HepG2 (cell line): ENCODE measurements at regions not wholly inside any gene's neighbourhood (a gene's known extent, or its start where the extent isn't known, plus 50 kb on each side); places are given as distances from the start of the nearest gene placed in this dataset.
A peak's percentile ranks its signal among the peaks of the same experiment; 100 is the strongest.

Source experiments
- ADNP ChIP-seq: sonication (generic); formaldehyde crosslinking; IDR thresholded peaks from 2 replicates; pipeline ENCODE4 v1.4.0; 2020; ENCODE audit warnings: missing genetic modification reagents
- BRCA1 ChIP-seq: sonication (generic); formaldehyde crosslinking; IDR thresholded peaks from 2 replicates; pipeline ENCODE4 v1.4.0; 2020; ENCODE audit warnings: missing genetic modification reagents
- BRD4 ChIP-seq: sonication (generic); formaldehyde crosslinking; IDR thresholded peaks from 2 replicates; pipeline ENCODE4 v1.4.0; 2020; ENCODE audit warnings: missing genetic modification reagents
- CBX2 ChIP-seq, 2 experiments: fragments of 200-600 bp in 1 of 2; sonication (generic); formaldehyde crosslinking in 1 of 2; IDR thresholded peaks; 2 replicates each; pipeline versions ENCODE4 v1.7.0 to v1.8.1; 2018 to 2022; ENCODE audit warnings: low read depth in 2 of 2, low read length in 1 of 2, mild to moderate bottlenecking in 1 of 2, missing genetic modification reagents in 1 of 2
- ELF3 ChIP-seq: IDR thresholded peaks from 2 replicates; pipeline ENCODE4 v1.6.1; 2016; ENCODE audit warnings: missing genetic modification reagents, missing compliant biosample characterization
- KAT8 ChIP-seq: IDR thresholded peaks from 2 replicates; pipeline ENCODE4 v1.6.1; 2016; ENCODE audit warnings: missing genetic modification reagents, missing compliant biosample characterization
- MED13 ChIP-seq: sonication (generic); formaldehyde crosslinking; IDR thresholded peaks from 2 replicates; pipeline ENCODE4 v1.5.0; 2020; ENCODE audit warnings: missing genetic modification reagents
- NFE2L1 ChIP-seq: sonication (generic); formaldehyde crosslinking; IDR thresholded peaks from 2 replicates; pipeline ENCODE4 v1.4.0; 2020; ENCODE audit warnings: missing genetic modification reagents, mild to moderate bottlenecking, borderline replicate concordance
- NR2F1 ChIP-seq, 2 experiments: fragments of 450-650 bp in 1 of 2; formaldehyde crosslinking in 1 of 2; IDR thresholded peaks; 2 replicates each; pipeline versions ENCODE4 v1.5.0 to v1.6.1; 2016 to 2020; ENCODE audit warnings: mild to moderate bottlenecking in 1 of 2, missing compliant biosample characterization in 1 of 2, missing genetic modification reagents in 1 of 2, moderate library complexity in 1 of 2
- ONECUT2 ChIP-seq: sonication (generic); formaldehyde crosslinking; IDR thresholded peaks from 2 replicates; pipeline ENCODE4 v1.4.0; 2020; ENCODE audit warnings: missing genetic modification reagents
- PRPF4 ChIP-seq: fragments of 200-400 bp; formaldehyde crosslinking; IDR thresholded peaks from 2 replicates; pipeline ENCODE4 v1.6.1; 2016; ENCODE audit warnings: low read length, low read depth; ENCODE audit not compliant: poor library complexity, severe bottlenecking
- RORA ChIP-seq: sonication (generic); formaldehyde crosslinking; IDR thresholded peaks from 2 replicates; pipeline ENCODE4 v1.5.0; 2020; ENCODE audit warnings: mild to moderate bottlenecking, missing genetic modification reagents, moderate library complexity
- SALL1 ChIP-seq: sonication (generic); formaldehyde crosslinking; IDR thresholded peaks from 2 replicates; pipeline ENCODE4 v1.8.0; 2022; ENCODE audit warnings: mild to moderate bottlenecking, missing genetic modification reagents
- SALL2 ChIP-seq: sonication (generic); formaldehyde crosslinking; IDR thresholded peaks from 2 replicates; pipeline ENCODE4 v1.8.1; 2023; ENCODE audit warnings: mild to moderate bottlenecking, missing genetic modification reagents, inconsistent platforms
- ZBTB43 ChIP-seq: sonication (generic); formaldehyde crosslinking; conservative IDR thresholded peaks from 2 replicates; pipeline ENCODE4 v1.4.0; 2020; ENCODE audit warnings: missing genetic modification reagents
- ZNF33B ChIP-seq: sonication (generic); formaldehyde crosslinking; IDR thresholded peaks from 2 replicates; pipeline ENCODE4 v1.5.1; 2020; ENCODE audit warnings: mild to moderate bottlenecking, missing genetic modification reagents
- ZNF44 ChIP-seq: sonication (generic); formaldehyde crosslinking; IDR thresholded peaks from 2 replicates; pipeline ENCODE4 v1.5.1; 2020; ENCODE audit warnings: mild to moderate bottlenecking, missing genetic modification reagents
- ZNF609 ChIP-seq: sonication (generic); formaldehyde crosslinking; IDR thresholded peaks from 2 replicates; pipeline ENCODE4 v1.4.0; 2020; ENCODE audit warnings: mild to moderate bottlenecking, missing genetic modification reagents, borderline replicate concordance
- ZNF674 ChIP-seq: sonication (generic); formaldehyde crosslinking; IDR thresholded peaks from 2 replicates; pipeline ENCODE4 v1.5.0; 2020; ENCODE audit warnings: low read depth, mild to moderate bottlenecking, missing genetic modification reagents
- ZNF720 ChIP-seq: sonication (generic); formaldehyde crosslinking; IDR thresholded peaks from 2 replicates; pipeline ENCODE4 v1.4.0; 2020; ENCODE audit warnings: missing genetic modification reagents
- ZNF724P ChIP-seq: sonication (generic); formaldehyde crosslinking; IDR thresholded peaks from 2 replicates; pipeline ENCODE4 v1.8.0; 2022; ENCODE audit warnings: missing genetic modification reagents, borderline replicate concordance

- TF ChIP-seq ZNF674 (no peak), BRD4 (CRISPR knock-in tag) (no peak), ELF3 (CRISPR knock-in tag) (peak; percentile 68), KAT8 (CRISPR knock-in tag) (peak; percentile 69), ADNP (CRISPR knock-in tag) (no peak), MED13 (CRISPR knock-in tag) (peak; percentile 96), RORA (peak; percentile 79; the same call in 1 of the 2 replicates), ZNF724P (CRISPR knock-in tag) (no peak), SALL1 (CRISPR knock-in tag) (peak; percentile 66; the same call in 1 of the 2 replicates), NFE2L1 (CRISPR knock-in tag) (no peak), NR2F1 (CRISPR knock-in tag; IDR thresholded peaks at IDR 0.05) (peak; percentile 43 to 93; a peak in 3 of 4 replicates), ONECUT2 (CRISPR knock-in tag) (peak; percentile 99), ZNF720 (CRISPR knock-in tag) (no peak), BRCA1 (CRISPR knock-in tag) (no peak), SALL2 (CRISPR knock-in tag) (no peak), ZBTB43 (CRISPR knock-in tag) (peak; percentile 66; the same call in 1 of the 2 replicates), ZNF609 (peak; percentile 99), ZNF33B (CRISPR knock-in tag) (no peak), CBX2 (IDR thresholded peaks at IDR 0.05; ENCODE audit: low read depth, low read length) (no peak), CBX2 (CRISPR knock-in tag; IDR thresholded peaks at IDR 0.05; ENCODE audit: low read depth) (no peak), PRPF4 (no peak), ZNF44 (CRISPR knock-in tag) (no peak)
Observed at GRCh38 chr7:104064969-104065387, 75.5 kb upstream of the RELN start (continued).
